Astrocyte (in vitro differentiated cells and primary cell): ENCODE measurements at regions not wholly inside any gene's neighbourhood (a gene's known extent, or its start where the extent isn't known, plus 50 kb on each side); places are given as distances from the start of the nearest gene placed in this dataset.
A peak's percentile ranks its signal among the peaks of the same experiment; 100 is the strongest.

ENCODE experiments used
- DNase-seq: peaks from one replicate; pipeline ENCODE4 v3.0.0-alpha.2; 2010; ENCODE audit warnings: low read depth
- FAIRE-seq: peaks from 2 replicates; lab custom pipeline; 2011; peaks lifted over from hg19 to GRCh38; lab: Jason Lieb, UNC
- H2AFZ ChIP-seq: 2 replicates; pipeline ENCODE4 v1.6.0; 2012; ENCODE audit warnings: low read depth, low read length, inconsistent platforms
- H3K27ac ChIP-seq: 2 replicates; pipeline ENCODE4 v1.5.1; 2011; ENCODE audit warnings: low read depth, low read length, inconsistent platforms
- H3K27me3 ChIP-seq: 2 replicates; pipeline ENCODE4 v1.6.0; 2011; ENCODE audit warnings: low read length, inconsistent platforms; ENCODE audit not compliant: insufficient read depth
- H3K36me3 ChIP-seq: 2 replicates; pipeline ENCODE4 v1.5.1; 2011; ENCODE audit warnings: low read length, inconsistent platforms; ENCODE audit not compliant: insufficient read depth
- H3K4me1 ChIP-seq: 2 replicates; pipeline ENCODE4 v1.5.1; 2011; ENCODE audit warnings: low read length, inconsistent platforms; ENCODE audit not compliant: insufficient read depth
- H3K4me2 ChIP-seq: 2 replicates; pipeline ENCODE4 v1.6.0; 2012; ENCODE audit warnings: low read length, inconsistent platforms
- H3K4me3 ChIP-seq: 2 replicates; pipeline ENCODE4 v1.5.1; 2011; ENCODE audit warnings: low read depth, mild to moderate bottlenecking, low read length, inconsistent platforms; ENCODE audit not compliant: insufficient read depth
- H3K79me2 ChIP-seq: 2 replicates; pipeline ENCODE4 v1.6.0; 2012; ENCODE audit warnings: mild to moderate bottlenecking, low read length, inconsistent platforms; ENCODE audit not compliant: insufficient read depth
- H3K9ac ChIP-seq: 2 replicates; pipeline ENCODE4 v1.6.0; 2012; ENCODE audit warnings: mild to moderate bottlenecking, low read length, inconsistent platforms
- H3K9me3 ChIP-seq: 2 replicates; pipeline ENCODE4 v1.5.1; 2012; ENCODE audit warnings: low read depth, mild to moderate bottlenecking, low read length, inconsistent platforms; ENCODE audit not compliant: insufficient read depth
- H4K20me1 ChIP-seq: 2 replicates; pipeline ENCODE4 v1.6.0; 2012; ENCODE audit warnings: low read length, inconsistent platforms; ENCODE audit not compliant: insufficient read depth
- H3K27ac Mint-ChIP-seq: one replicate; pipeline ENCODE4 v1.8.0; 2021; ENCODE audit warnings: mild to moderate bottlenecking, mixed read lengths; ENCODE audit not compliant: unreplicated experiment
- H3K27me3 Mint-ChIP-seq: one replicate; pipeline ENCODE4 v1.8.0; 2021; ENCODE audit warnings: low read depth, mixed read lengths; ENCODE audit not compliant: unreplicated experiment
- H3K36me3 Mint-ChIP-seq: one replicate; pipeline ENCODE4 v1.8.0; 2021; ENCODE audit warnings: low read depth, mixed read lengths; ENCODE audit not compliant: unreplicated experiment
- H3K4me1 Mint-ChIP-seq: one replicate; pipeline ENCODE4 v1.8.0; 2021; ENCODE audit warnings: low read depth, mixed read lengths; ENCODE audit not compliant: unreplicated experiment
- H3K4me3 Mint-ChIP-seq: one replicate; pipeline ENCODE4 v1.8.0; 2021; ENCODE audit warnings: mild to moderate bottlenecking, moderate library complexity, mixed read lengths; ENCODE audit not compliant: unreplicated experiment
- H3K9me3 Mint-ChIP-seq: one replicate; pipeline ENCODE4 v1.8.0; 2021; ENCODE audit warnings: mild to moderate bottlenecking, mixed read lengths; ENCODE audit not compliant: unreplicated experiment
- EZH2 ChIP-seq: IDR thresholded peaks from 2 replicates; pipeline ENCODE4 v1.6.1; 2012; ENCODE audit warnings: mild to moderate bottlenecking, low read length, inconsistent platforms; ENCODE audit not compliant: insufficient read depth
- TF ChIP-seq, protein P1 (sequence below): IDR thresholded peaks from 2 replicates; pipeline ENCODE4 v1.5.1; 2011; ENCODE audit warnings: low read depth, mild to moderate bottlenecking, inconsistent platforms, low read length, moderate library complexity; ENCODE audit not compliant: insufficient read depth

DNA sequence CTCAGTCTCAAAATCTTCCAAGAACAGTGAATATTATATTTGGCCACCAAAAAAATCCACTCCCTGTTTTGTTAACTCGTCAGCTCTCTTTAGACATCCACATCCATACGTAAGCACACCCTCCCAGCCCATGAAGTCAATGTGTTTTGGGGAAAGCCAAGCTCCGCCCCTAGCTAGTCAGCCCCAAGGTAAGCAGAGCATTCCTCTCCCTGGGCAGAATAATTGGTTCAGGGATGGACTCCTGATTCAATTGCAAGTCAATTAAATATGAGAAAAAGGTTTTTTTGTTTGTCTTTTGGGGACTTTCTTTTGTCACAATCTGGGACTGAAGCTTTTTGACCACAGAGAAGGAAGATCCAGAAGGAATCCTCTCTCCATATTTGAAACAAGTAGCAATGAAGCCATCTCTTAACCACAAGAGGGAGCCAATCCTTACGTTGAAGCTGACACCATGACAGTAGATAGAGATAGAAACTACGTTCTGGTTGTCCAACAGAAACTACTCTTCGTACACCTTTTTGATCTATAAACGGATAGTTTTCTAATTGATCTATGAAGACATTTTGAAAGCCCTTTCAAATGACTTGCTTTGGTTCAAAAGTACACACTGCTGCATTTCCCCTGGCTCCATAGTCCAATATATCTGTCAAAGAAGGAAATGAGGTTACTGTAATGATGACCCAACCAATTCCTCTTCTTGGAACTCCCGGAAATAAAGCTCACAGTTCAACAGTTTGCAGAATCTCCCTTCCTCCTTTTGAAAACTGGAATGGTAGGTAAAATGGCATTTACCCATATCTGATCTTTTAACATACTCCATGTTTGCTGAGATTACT is 166.4 kb downstream of the TLE1 start:
- H2AFZ ChIP-seq = no peak overlapping the region

DNA sequence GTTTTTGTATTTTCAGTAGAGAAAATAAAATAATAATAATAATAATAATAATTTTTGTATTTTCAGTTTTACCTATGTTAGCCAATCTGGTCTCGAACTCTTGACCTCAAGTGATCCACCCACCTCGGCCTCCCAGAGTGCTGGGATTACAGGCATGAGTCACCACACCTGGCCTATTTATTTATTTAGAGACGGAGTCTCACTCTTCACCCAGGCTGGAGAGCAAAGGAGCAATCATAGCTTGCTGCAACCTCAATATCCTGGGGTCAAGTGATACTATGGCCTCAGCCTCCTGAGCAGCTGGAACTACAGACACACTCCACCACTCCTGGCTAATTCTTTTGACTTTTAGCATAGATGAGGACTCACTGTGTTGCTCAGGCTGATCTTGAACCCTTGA is 167.5 kb downstream of the TLE1 start:
- Mint-ChIP-seq H3K9me3 (no peaks in the 10 kb centered on the region), H3K4me3 (no peak overlapping the region)

More for the DNA sequence above, 166.4 kb downstream of the TLE1 start:
- no peaks in the 10 kb centered on the region for H3K36me3 ChIP-seq
- H3K79me2 ChIP-seq = no peaks in the 10 kb centered on the region
- Mint-ChIP-seq H3K4me1 (peaks cover 11% of the 10 kb centered on the region), H3K27ac (no peak overlapping the region), H3K9me3 (no peaks in the 10 kb centered on the region), H3K27me3 (no peaks in the 10 kb centered on the region), H3K4me3 (no peak overlapping the region), H3K36me3 (no peaks in the 10 kb centered on the region)
- FAIRE-seq (no peak), DNase-seq (peak; percentile 42)
- no peaks in the 10 kb centered on the region for H3K4me1 ChIP-seq
- no peak overlapping the region for H3K9ac ChIP-seq
- no peaks in the 10 kb centered on the region for H3K9me3 ChIP-seq
- no peaks in the 10 kb centered on the region for H3K27me3 ChIP-seq
- no peak for TF ChIP-seq EZH2
- TF ChIP-seq, protein P1, sequence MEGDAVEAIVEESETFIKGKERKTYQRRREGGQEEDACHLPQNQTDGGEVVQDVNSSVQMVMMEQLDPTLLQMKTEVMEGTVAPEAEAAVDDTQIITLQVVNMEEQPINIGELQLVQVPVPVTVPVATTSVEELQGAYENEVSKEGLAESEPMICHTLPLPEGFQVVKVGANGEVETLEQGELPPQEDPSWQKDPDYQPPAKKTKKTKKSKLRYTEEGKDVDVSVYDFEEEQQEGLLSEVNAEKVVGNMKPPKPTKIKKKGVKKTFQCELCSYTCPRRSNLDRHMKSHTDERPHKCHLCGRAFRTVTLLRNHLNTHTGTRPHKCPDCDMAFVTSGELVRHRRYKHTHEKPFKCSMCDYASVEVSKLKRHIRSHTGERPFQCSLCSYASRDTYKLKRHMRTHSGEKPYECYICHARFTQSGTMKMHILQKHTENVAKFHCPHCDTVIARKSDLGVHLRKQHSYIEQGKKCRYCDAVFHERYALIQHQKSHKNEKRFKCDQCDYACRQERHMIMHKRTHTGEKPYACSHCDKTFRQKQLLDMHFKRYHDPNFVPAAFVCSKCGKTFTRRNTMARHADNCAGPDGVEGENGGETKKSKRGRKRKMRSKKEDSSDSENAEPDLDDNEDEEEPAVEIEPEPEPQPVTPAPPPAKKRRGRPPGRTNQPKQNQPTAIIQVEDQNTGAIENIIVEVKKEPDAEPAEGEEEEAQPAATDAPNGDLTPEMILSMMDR = peak; percentile 68
- no peak overlapping the region for H3K4me3 ChIP-seq
- no peak overlapping the region for H3K4me2 ChIP-seq
- H4K20me1 ChIP-seq = no peaks in the 10 kb centered on the region
- no peak overlapping the region for H3K27ac ChIP-seq

More for the DNA sequence above, 167.5 kb downstream of the TLE1 start:
- no peaks in the 10 kb centered on the region for H4K20me1 ChIP-seq
- no peak for DNase-seq
- H3K9ac ChIP-seq = no peak overlapping the region
- H3K4me1 ChIP-seq = no peaks in the 10 kb centered on the region
- H3K27ac ChIP-seq = no peak overlapping the region
- H3K36me3 ChIP-seq = no peaks in the 10 kb centered on the region
- no peak overlapping the region for H3K4me2 ChIP-seq
- H3K79me2 ChIP-seq = no peaks in the 10 kb centered on the region
- H3K27me3 ChIP-seq = no peaks in the 10 kb centered on the region
- no peak overlapping the region for H3K27ac Mint-ChIP-seq
- peaks cover 11% of the 10 kb centered on the region for H3K4me1 Mint-ChIP-seq
- no peak overlapping the region for H3K4me3 ChIP-seq
- no peak overlapping the region for H2AFZ ChIP-seq
- H3K36me3 Mint-ChIP-seq = no peaks in the 10 kb centered on the region
- TF ChIP-seq, protein P1 = no peak
- no peak for TF ChIP-seq EZH2
- no peak for FAIRE-seq
- no peaks in the 10 kb centered on the region for H3K27me3 Mint-ChIP-seq
- H3K9me3 ChIP-seq = no peaks in the 10 kb centered on the region
